ENCODE measurements at regions not wholly inside any gene's neighbourhood (a gene's known extent, or its start where the extent isn't known, plus 50 kb on each side); places are given as distances from the start of the nearest gene placed in this dataset.
"Not testable (repeated sequence)": the region's sequence is repeated elsewhere in the genome, so short reads cannot be mapped to it uniquely, and the experiment has no call there.

GRCh38 chr12:63348556-63348955 lies 197.6 kb upstream of the AVPR1A start:
- TF ChIP-seq POU2F2 (IDR thresholded peaks at IDR 0.05; ENCODE audit: low read depth, low read length) (no peak), TAF1 (IDR thresholded peaks at IDR 0.05; ENCODE audit: low read depth, low read length) (no peak), POLR2A (IDR thresholded peaks at IDR 0.05; ENCODE audit: low read depth, low read length) (no peak), SPI1 (IDR thresholded peaks at IDR 0.05; ENCODE audit: low read depth, low read length) (no peak), POLR2AphosphoS5 (IDR thresholded peaks at IDR 0.05; ENCODE audit: low read depth, low read length) (no peak), PAX5 (IDR thresholded peaks at IDR 0.05; ENCODE audit: insufficient read depth, low read length, severe bottlenecking) (no peak)
- DNase-seq (ENCODE audit: insufficient read length, low spot score) (no peak), FAIRE-seq (no peak)

- FAIRE-seq; DNase-seq (ENCODE audit: insufficient read length, low spot score): not testable (repeated sequence)
Observed at GRCh38 chr12:63337158-63337557, 186.2 kb upstream of the AVPR1A start.

GRCh38 chr12:63326260-63326659 lies 175.3 kb upstream of the AVPR1A start:
- no peak for FAIRE-seq
- no peak for DNase-seq (ENCODE audit: insufficient read length, low spot score)
- TF ChIP-seq TAF1 (IDR thresholded peaks at IDR 0.05; ENCODE audit: low read depth, low read length), result no peak
- no peak for TF ChIP-seq POU2F2 (IDR thresholded peaks at IDR 0.05; ENCODE audit: low read depth, low read length)

GRCh38 chr12:63325757-63326156 lies 174.8 kb upstream of the AVPR1A start:
- no peak for FAIRE-seq
- DNase-seq (ENCODE audit: insufficient read length, low spot score), result no peak
- TF ChIP-seq POU2F2 (IDR thresholded peaks at IDR 0.05; ENCODE audit: low read depth, low read length) (no peak), SPI1 (IDR thresholded peaks at IDR 0.05; ENCODE audit: low read depth, low read length) (no peak), POLR2AphosphoS5 (IDR thresholded peaks at IDR 0.05; ENCODE audit: low read depth, low read length) (no peak), PAX5 (IDR thresholded peaks at IDR 0.05; ENCODE audit: insufficient read depth, low read length, severe bottlenecking) (no peak), POLR2A (IDR thresholded peaks at IDR 0.05; ENCODE audit: low read depth, low read length) (no peak), TAF1 (IDR thresholded peaks at IDR 0.05; ENCODE audit: low read depth, low read length) (no peak)

GRCh38 chr12:63323942-63324341 lies 172.9 kb upstream of the AVPR1A start:
- FAIRE-seq, result no peak
- TF ChIP-seq TAF1 (IDR thresholded peaks at IDR 0.05; ENCODE audit: low read depth, low read length), result no peak
- TF ChIP-seq POU2F2 (IDR thresholded peaks at IDR 0.05; ENCODE audit: low read depth, low read length), result no peak
- TF ChIP-seq SPI1 (IDR thresholded peaks at IDR 0.05; ENCODE audit: low read depth, low read length), result no peak
- no peak for TF ChIP-seq POLR2AphosphoS5 (IDR thresholded peaks at IDR 0.05; ENCODE audit: low read depth, low read length)
- no peak for TF ChIP-seq PAX5 (IDR thresholded peaks at IDR 0.05; ENCODE audit: insufficient read depth, low read length, severe bottlenecking)
- no peak for TF ChIP-seq POLR2A (IDR thresholded peaks at IDR 0.05; ENCODE audit: low read depth, low read length)
- no peak for DNase-seq (ENCODE audit: insufficient read length, low spot score)

GRCh38 chr12:63321373-63321772 lies 170.4 kb upstream of the AVPR1A start:
- FAIRE-seq, result no peak
- no peak for TF ChIP-seq POLR2AphosphoS5 (IDR thresholded peaks at IDR 0.05; ENCODE audit: low read depth, low read length)
- no peak for TF ChIP-seq POLR2A (IDR thresholded peaks at IDR 0.05; ENCODE audit: low read depth, low read length)
- no peak for TF ChIP-seq PAX5 (IDR thresholded peaks at IDR 0.05; ENCODE audit: insufficient read depth, low read length, severe bottlenecking)
- TF ChIP-seq TAF1 (IDR thresholded peaks at IDR 0.05; ENCODE audit: low read depth, low read length), result no peak
- TF ChIP-seq POU2F2 (IDR thresholded peaks at IDR 0.05; ENCODE audit: low read depth, low read length), result no peak
- no peak for TF ChIP-seq SPI1 (IDR thresholded peaks at IDR 0.05; ENCODE audit: low read depth, low read length)
- DNase-seq (ENCODE audit: insufficient read length, low spot score), result no peak

GRCh38 chr12:63319936-63320633 lies 169.1 kb upstream of the AVPR1A start:
- TF ChIP-seq SPI1 (IDR thresholded peaks at IDR 0.05; ENCODE audit: low read depth, low read length), result no peak
- FAIRE-seq (no peak), DNase-seq (ENCODE audit: insufficient read length, low spot score) (no peak)

GRCh38 chr12:63319386-63319785 lies 168.4 kb upstream of the AVPR1A start:
- FAIRE-seq, result no peak
- TF ChIP-seq TAF1 (IDR thresholded peaks at IDR 0.05; ENCODE audit: low read depth, low read length) (no peak), POLR2AphosphoS5 (IDR thresholded peaks at IDR 0.05; ENCODE audit: low read depth, low read length) (no peak), SPI1 (IDR thresholded peaks at IDR 0.05; ENCODE audit: low read depth, low read length) (no peak), PAX5 (IDR thresholded peaks at IDR 0.05; ENCODE audit: insufficient read depth, low read length, severe bottlenecking) (no peak), POU2F2 (IDR thresholded peaks at IDR 0.05; ENCODE audit: low read depth, low read length) (no peak), POLR2A (IDR thresholded peaks at IDR 0.05; ENCODE audit: low read depth, low read length) (no peak)

GRCh38 chr12:63318933-63319332 lies 167.9 kb upstream of the AVPR1A start:
- no peak for FAIRE-seq
- DNase-seq (ENCODE audit: insufficient read length, low spot score), result no peak
- no peak for TF ChIP-seq SPI1 (IDR thresholded peaks at IDR 0.05; ENCODE audit: low read depth, low read length)
- TF ChIP-seq POLR2AphosphoS5 (IDR thresholded peaks at IDR 0.05; ENCODE audit: low read depth, low read length), result no peak
- no peak for TF ChIP-seq TAF1 (IDR thresholded peaks at IDR 0.05; ENCODE audit: low read depth, low read length)
- TF ChIP-seq PAX5 (IDR thresholded peaks at IDR 0.05; ENCODE audit: insufficient read depth, low read length, severe bottlenecking), result no peak
- TF ChIP-seq POLR2A (IDR thresholded peaks at IDR 0.05; ENCODE audit: low read depth, low read length), result no peak
- no peak for TF ChIP-seq POU2F2 (IDR thresholded peaks at IDR 0.05; ENCODE audit: low read depth, low read length)

More at GRCh38 chr12:63319386-63319785, 168.4 kb upstream of the AVPR1A start:
- no peak for DNase-seq (ENCODE audit: insufficient read length, low spot score)

- no peak for DNase-seq (ENCODE audit: insufficient read length, low spot score)
- no peak for FAIRE-seq
- TF ChIP-seq POLR2A (IDR thresholded peaks at IDR 0.05; ENCODE audit: low read depth, low read length) (no peak), SPI1 (IDR thresholded peaks at IDR 0.05; ENCODE audit: low read depth, low read length) (no peak), POLR2AphosphoS5 (IDR thresholded peaks at IDR 0.05; ENCODE audit: low read depth, low read length) (no peak), TAF1 (IDR thresholded peaks at IDR 0.05; ENCODE audit: low read depth, low read length) (no peak), POU2F2 (IDR thresholded peaks at IDR 0.05; ENCODE audit: low read depth, low read length) (no peak), PAX5 (IDR thresholded peaks at IDR 0.05; ENCODE audit: insufficient read depth, low read length, severe bottlenecking) (no peak)
Observed at GRCh38 chr12:63318313-63318712, 167.3 kb upstream of the AVPR1A start.

Measured in GM12891 (cell line).